GM20000 (cell line): ENCODE measurements at regions not wholly inside any gene's neighbourhood (a gene's known extent, or its start where the extent isn't known, plus 50 kb on each side); places are given as distances from the start of the nearest gene placed in this dataset.

Experiments used
- DNase-seq: peaks from one replicate; pipeline ENCODE4 v3.0.0; 2012; ENCODE audit warnings: low spot score
- TF ChIP-seq, protein P1 (sequence below): IDR thresholded peaks from 2 replicates; pipeline ENCODE4 v1.5.1; 2012; ENCODE audit warnings: mild to moderate bottlenecking, control low read depth; ENCODE audit errors: extremely low read depth, missing control alignments

DNA sequence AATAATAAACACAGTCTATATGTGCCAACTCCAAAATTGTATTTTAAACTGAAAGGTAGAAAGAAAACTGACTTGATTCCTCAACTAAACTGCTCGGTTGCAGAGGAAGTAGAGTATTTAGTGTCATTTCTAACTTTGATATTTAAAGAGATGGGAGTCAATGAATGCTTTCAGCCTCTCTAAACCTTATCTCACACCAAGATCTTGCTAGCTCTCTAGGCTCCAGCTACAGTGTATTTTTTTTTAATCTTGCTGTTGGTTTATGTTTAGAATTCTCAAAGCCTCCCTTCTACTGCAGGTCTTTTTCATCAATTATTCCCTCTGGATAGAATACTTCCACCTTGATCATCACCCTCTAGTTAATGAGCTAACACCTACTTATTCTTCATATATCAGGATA is 419.4 kb upstream of the ZNF462 start:
- TF ChIP-seq, protein P1, sequence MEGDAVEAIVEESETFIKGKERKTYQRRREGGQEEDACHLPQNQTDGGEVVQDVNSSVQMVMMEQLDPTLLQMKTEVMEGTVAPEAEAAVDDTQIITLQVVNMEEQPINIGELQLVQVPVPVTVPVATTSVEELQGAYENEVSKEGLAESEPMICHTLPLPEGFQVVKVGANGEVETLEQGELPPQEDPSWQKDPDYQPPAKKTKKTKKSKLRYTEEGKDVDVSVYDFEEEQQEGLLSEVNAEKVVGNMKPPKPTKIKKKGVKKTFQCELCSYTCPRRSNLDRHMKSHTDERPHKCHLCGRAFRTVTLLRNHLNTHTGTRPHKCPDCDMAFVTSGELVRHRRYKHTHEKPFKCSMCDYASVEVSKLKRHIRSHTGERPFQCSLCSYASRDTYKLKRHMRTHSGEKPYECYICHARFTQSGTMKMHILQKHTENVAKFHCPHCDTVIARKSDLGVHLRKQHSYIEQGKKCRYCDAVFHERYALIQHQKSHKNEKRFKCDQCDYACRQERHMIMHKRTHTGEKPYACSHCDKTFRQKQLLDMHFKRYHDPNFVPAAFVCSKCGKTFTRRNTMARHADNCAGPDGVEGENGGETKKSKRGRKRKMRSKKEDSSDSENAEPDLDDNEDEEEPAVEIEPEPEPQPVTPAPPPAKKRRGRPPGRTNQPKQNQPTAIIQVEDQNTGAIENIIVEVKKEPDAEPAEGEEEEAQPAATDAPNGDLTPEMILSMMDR, result no peak
- no peak for DNase-seq

GRCh38 chr9:106445107-106445506 is 417.9 kb upstream of the ZNF462 start:
- no peak for DNase-seq

GRCh38 chr9:106449336-106449927 is 413.5 kb upstream of the ZNF462 start:
- DNase-seq, result no peak
- TF ChIP-seq, protein P1, result no peak

More at GRCh38 chr9:106445107-106445506, 417.9 kb upstream of the ZNF462 start:
- TF ChIP-seq, protein P1, result no peak

GRCh38 chr9:106450549-106450948 is 412.4 kb upstream of the ZNF462 start:
- TF ChIP-seq, protein P1, result no peak
- no peak for DNase-seq

GRCh38 chr9:106451223-106451622 is 411.7 kb upstream of the ZNF462 start:
- TF ChIP-seq, protein P1, result no peak
- no peak for DNase-seq

- DNase-seq, result no peak
- TF ChIP-seq, protein P1, result no peak
Measured at GRCh38 chr9:106456581-106456980, 406.4 kb upstream of the ZNF462 start.

- no peak for DNase-seq
Measured at GRCh38 chr9:106467113-106467864, 395.7 kb upstream of the ZNF462 start.

More at GRCh38 chr9:106467113-106467864, 395.7 kb upstream of the ZNF462 start:
- TF ChIP-seq, protein P1, result no peak
